BLaER1 treated with 17β-estradiol and CSF1 and Interleukin-3, amounts not matched to agents 10 nM and 100 nM (cell line): ENCODE measurements at regions not wholly inside any gene's neighbourhood (a gene's known extent, or its start where the extent isn't known, plus 50 kb on each side); places are given as distances from the start of the nearest gene placed in this dataset.
"Not testable (repeated sequence)": the region's sequence is repeated elsewhere in the genome, so short reads cannot be mapped to it uniquely, and the experiment has no call there.

Experiments used
- H3K27ac ChIP-seq, 11 experiments: shearing (Covaris generic); formaldehyde crosslinking; 2 replicates each; pipeline ENCODE4 v1.8.1; 2022
- H3K27me3 ChIP-seq, 11 experiments: shearing (Covaris generic); formaldehyde crosslinking; 2 replicates each; pipeline ENCODE4 v1.8.1; 2022
- H3K36me3 ChIP-seq, 11 experiments: shearing (Covaris generic); formaldehyde crosslinking; 2 replicates each; pipeline ENCODE4 v1.8.1; 2022
- H3K4me1 ChIP-seq, 10 experiments: shearing (Covaris generic); formaldehyde crosslinking; 2 replicates each; pipeline ENCODE4 v1.8.1; 2022
- H3K4me2 ChIP-seq, 11 experiments: shearing (Covaris generic); formaldehyde crosslinking; 2 replicates each; pipeline ENCODE4 v1.8.1; 2022
- H3K4me3 ChIP-seq, 10 experiments: shearing (Covaris generic); formaldehyde crosslinking; 2 replicates each; pipeline ENCODE4 v1.8.1; 2022
- H3K9ac ChIP-seq, 11 experiments: shearing (Covaris generic); formaldehyde crosslinking; 2 replicates each; pipeline ENCODE4 v1.8.1; 2022
- H3K9me3 ChIP-seq, 11 experiments: shearing (Covaris generic); formaldehyde crosslinking; replicated peaks in 1 of 11; 2 replicates each; pipeline ENCODE4 v1.8.1; 2022
- H4K20me1 ChIP-seq, 11 experiments: shearing (Covaris generic); formaldehyde crosslinking; 2 replicates each; pipeline ENCODE4 v1.8.1; 2022

- not testable (repeated sequence) for H3K27ac ChIP-seq, H3K4me3 ChIP-seq, H3K9me3 ChIP-seq, H3K4me2 ChIP-seq, H3K9ac ChIP-seq, H3K27me3 ChIP-seq, H3K36me3 ChIP-seq
- peaks cover 20 to 82% (median 46%) of the 10 kb centered on the region in 11 experiments; a peak in 18 of 22 replicates for H4K20me1 ChIP-seq
- peaks cover 4 to 26% (median 14%) of the 10 kb centered on the region in 10 experiments for H3K4me1 ChIP-seq
Measured at GRCh38 chr16:70059429-70059828, 54.7 kb upstream of the PDPR start.

DNA sequence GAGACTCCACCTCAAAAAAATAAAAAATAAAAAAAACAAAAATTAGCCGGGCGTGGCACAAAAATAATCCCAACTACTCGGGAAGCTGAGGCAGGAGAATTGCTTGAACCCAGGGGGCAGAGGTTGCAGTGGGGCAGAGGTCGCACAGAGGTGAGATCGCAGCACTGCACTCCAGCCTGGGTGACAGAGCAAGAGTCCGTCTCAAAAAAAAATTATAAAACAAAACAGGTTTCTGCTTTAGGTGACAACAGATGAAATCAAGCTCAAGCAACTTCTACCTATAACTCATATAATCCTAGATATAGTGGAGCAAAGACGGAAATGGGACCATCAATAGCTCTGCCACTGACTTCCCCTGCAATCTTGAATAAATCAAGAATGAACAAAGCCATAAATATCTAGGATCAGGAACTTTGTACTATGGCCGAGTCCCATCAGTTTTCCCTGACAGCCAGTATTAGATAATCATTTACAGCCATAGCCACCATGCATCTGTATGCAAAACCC is 53.6 kb upstream of the PDPR start:
- not testable (repeated sequence) for H3K4me2 ChIP-seq, H3K9me3 ChIP-seq, H3K4me3 ChIP-seq, H3K27ac ChIP-seq, H3K27me3 ChIP-seq, H3K9ac ChIP-seq, H3K36me3 ChIP-seq
- Histone ChIP-seq H4K20me1 (peaks cover 20 to 73% (median 49%) of the 10 kb centered on the region in 11 experiments; a peak in 18 of 22 replicates), H3K4me1 (peaks cover 4 to 31% (median 18%) of the 10 kb centered on the region in 10 experiments)

- H3K9me3 ChIP-seq, H3K27ac ChIP-seq, H3K27me3 ChIP-seq, H3K9ac ChIP-seq, H3K4me3 ChIP-seq, H3K36me3 ChIP-seq: not testable (repeated sequence)
- peaks cover 20 to 68% (median 44%) of the 10 kb centered on the region in 11 experiments; a peak in 18 of 22 replicates for H4K20me1 ChIP-seq
- peaks cover 4 to 31% (median 18%) of the 10 kb centered on the region in 10 experiments for H3K4me1 ChIP-seq
- H3K4me2 ChIP-seq: peak overlapping the region in 3 of 11 experiments; percentile 7 to 29 (median 28); a peak in 2 of 22 replicates
Measured at GRCh38 chr16:70061671-70062218, 52.4 kb upstream of the PDPR start.

DNA sequence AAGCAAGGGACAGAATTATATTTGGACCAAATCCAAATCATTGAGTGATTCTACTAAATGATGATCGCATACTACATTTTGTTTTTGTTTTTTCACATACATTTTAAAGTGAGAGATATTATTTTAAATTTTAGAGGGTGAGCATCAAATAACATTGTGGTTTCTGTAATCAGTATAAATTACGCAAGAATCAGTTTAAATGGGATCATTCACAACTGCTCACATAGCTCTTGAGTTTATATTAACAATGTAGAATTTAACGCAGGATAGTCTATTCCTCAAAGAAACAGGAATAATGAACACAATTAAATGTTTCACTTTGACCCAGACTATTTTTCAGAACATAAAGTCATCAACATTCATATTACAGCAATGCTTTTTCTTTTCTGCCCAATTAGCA is 51.2 kb upstream of the PDPR start:
- peak overlapping the region; percentile 58 to 98 (median 91); a peak in 18 of 22 replicates for H3K4me2 ChIP-seq

More for the DNA sequence above, 51.2 kb upstream of the PDPR start:
- H3K27ac ChIP-seq, H3K9me3 ChIP-seq, H3K4me3 ChIP-seq, H3K36me3 ChIP-seq, H3K27me3 ChIP-seq, H3K9ac ChIP-seq: not testable (repeated sequence)
- Histone ChIP-seq H3K4me1 (peaks cover 4 to 31% (median 18%) of the 10 kb centered on the region in 10 experiments), H4K20me1 (peaks cover 17 to 60% (median 44%) of the 10 kb centered on the region in 11 experiments; a peak in 18 of 22 replicates)
